ENCODE measurements at regions not wholly inside any gene's neighbourhood (a gene's known extent, or its start where the extent isn't known, plus 50 kb on each side); places are given as distances from the start of the nearest gene placed in this dataset.

- Mint-ChIP-seq H3K36me3 (no peaks in the 10 kb centered on the region), H3K27me3 (ENCODE audit: low read depth in 3 of 3) (peaks cover 0 to under 1% (median 0%) of the 10 kb centered on the region in 3 donors), H3K4me3 (no peak overlapping the region), H3K27ac (no peak overlapping the region), H3K9me3 (peaks cover 0 to 2% (median 0%) of the 10 kb centered on the region in 7 donors), H3K4me1 (no peaks in the 10 kb centered on the region)
- Histone ChIP-seq H3K27ac (ENCODE audit: low read depth in 1 of 2, low read length in 2 of 2) (no peak overlapping the region), H3K27me3 (ENCODE audit: control insufficient read depth in 2 of 2, insufficient read depth in 2 of 2, low read length in 2 of 2) (no peaks in the 10 kb centered on the region), H3K4me2 (replicated peaks; ENCODE audit: extremely low read depth, low read length, poor library complexity, severe bottlenecking) (no peak overlapping the region), H4K20me1 (ENCODE audit: insufficient read depth, low read length) (no peaks in the 10 kb centered on the region), H3K9me3 (replicated peaks in 1 of 2; ENCODE audit: control insufficient read depth in 1 of 2, insufficient read depth in 1 of 2, low read length in 2 of 2) (no peaks in the 10 kb centered on the region), H3K4me3 (replicated peaks in 1 of 3; ENCODE audit: low read depth in 2 of 3, low read length in 3 of 3) (no peak overlapping the region), H2AFZ (ENCODE audit: insufficient read depth, low read depth, low read length, poor library complexity, severe bottlenecking) (no peak overlapping the region), H3K79me2 (ENCODE audit: insufficient read depth, low read length) (no peaks in the 10 kb centered on the region), H3K36me3 (replicated peaks in 1 of 2; ENCODE audit: control insufficient read depth in 1 of 2, insufficient read depth in 2 of 2, low read length in 2 of 2) (no peaks in the 10 kb centered on the region), H3K9ac (ENCODE audit: insufficient read depth, low read length, poor library complexity, severe bottlenecking) (no peak overlapping the region), H3K4me1 (ENCODE audit: control insufficient read depth in 1 of 2, insufficient read depth in 2 of 2, low read length in 2 of 2) (no peaks in the 10 kb centered on the region)
- TF ChIP-seq, protein P1, sequence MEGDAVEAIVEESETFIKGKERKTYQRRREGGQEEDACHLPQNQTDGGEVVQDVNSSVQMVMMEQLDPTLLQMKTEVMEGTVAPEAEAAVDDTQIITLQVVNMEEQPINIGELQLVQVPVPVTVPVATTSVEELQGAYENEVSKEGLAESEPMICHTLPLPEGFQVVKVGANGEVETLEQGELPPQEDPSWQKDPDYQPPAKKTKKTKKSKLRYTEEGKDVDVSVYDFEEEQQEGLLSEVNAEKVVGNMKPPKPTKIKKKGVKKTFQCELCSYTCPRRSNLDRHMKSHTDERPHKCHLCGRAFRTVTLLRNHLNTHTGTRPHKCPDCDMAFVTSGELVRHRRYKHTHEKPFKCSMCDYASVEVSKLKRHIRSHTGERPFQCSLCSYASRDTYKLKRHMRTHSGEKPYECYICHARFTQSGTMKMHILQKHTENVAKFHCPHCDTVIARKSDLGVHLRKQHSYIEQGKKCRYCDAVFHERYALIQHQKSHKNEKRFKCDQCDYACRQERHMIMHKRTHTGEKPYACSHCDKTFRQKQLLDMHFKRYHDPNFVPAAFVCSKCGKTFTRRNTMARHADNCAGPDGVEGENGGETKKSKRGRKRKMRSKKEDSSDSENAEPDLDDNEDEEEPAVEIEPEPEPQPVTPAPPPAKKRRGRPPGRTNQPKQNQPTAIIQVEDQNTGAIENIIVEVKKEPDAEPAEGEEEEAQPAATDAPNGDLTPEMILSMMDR (IDR thresholded peaks at IDR 0.05), result no peak
- intact Hi-C loops (cut with micrococcal nuclease), result no loop called here
- DNase-seq, result no peak
Observed at GRCh38 chr6:142633317-142633716, 311.7 kb downstream of the HIVEP2 start.

DNA sequence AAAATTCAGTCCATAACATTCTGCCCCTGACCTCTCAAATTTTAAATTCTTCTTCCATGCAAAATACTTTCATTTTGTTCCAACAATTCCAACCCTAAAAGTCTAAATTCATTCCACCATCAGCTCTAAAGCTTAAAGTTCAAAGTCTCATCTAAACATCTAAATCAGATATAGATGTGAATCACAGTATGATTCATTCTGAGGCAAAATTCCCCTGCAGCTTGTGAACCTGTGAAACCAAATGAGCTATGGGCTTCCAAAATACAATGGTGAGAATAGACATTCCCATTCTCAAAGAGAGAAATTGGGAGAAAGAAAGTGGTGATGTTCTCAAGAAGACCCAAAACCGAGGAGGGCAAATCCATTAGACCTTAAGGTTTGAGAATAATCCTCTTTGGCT, 309.8 kb downstream of the HIVEP2 start:
- no peak for DNase-seq
- H3K27ac Mint-ChIP-seq, result no peak overlapping the region
- no peaks in the 10 kb centered on the region for H3K9me3 ChIP-seq (replicated peaks in 1 of 2; ENCODE audit: control insufficient read depth in 1 of 2, insufficient read depth in 1 of 2, low read length in 2 of 2)
- peaks cover 0 to 4% (median 0%) of the 10 kb centered on the region in 7 donors for H3K9me3 Mint-ChIP-seq
- no peak overlapping the region for H3K4me3 ChIP-seq (replicated peaks in 1 of 3; ENCODE audit: low read depth in 2 of 3, low read length in 3 of 3)
- no peak overlapping the region for H3K9ac ChIP-seq (ENCODE audit: insufficient read depth, low read length, poor library complexity, severe bottlenecking)
- intact Hi-C loops (cut with micrococcal nuclease), result no loop called here
- H3K79me2 ChIP-seq (ENCODE audit: insufficient read depth, low read length), result no peaks in the 10 kb centered on the region
- no peak overlapping the region for H3K4me2 ChIP-seq (replicated peaks; ENCODE audit: extremely low read depth, low read length, poor library complexity, severe bottlenecking)
- TF ChIP-seq, protein P1 (IDR thresholded peaks at IDR 0.05), result no peak
- H3K36me3 ChIP-seq (replicated peaks in 1 of 2; ENCODE audit: control insufficient read depth in 1 of 2, insufficient read depth in 2 of 2, low read length in 2 of 2), result no peaks in the 10 kb centered on the region
- no peak overlapping the region for H2AFZ ChIP-seq (ENCODE audit: insufficient read depth, low read depth, low read length, poor library complexity, severe bottlenecking)
- H3K27me3 ChIP-seq (ENCODE audit: control insufficient read depth in 2 of 2, insufficient read depth in 2 of 2, low read length in 2 of 2), result no peaks in the 10 kb centered on the region
- H3K27me3 Mint-ChIP-seq (ENCODE audit: low read depth in 3 of 3), result peaks cover 0 to 3% (median 0%) of the 10 kb centered on the region in 3 donors
- no peak overlapping the region for H3K27ac ChIP-seq (ENCODE audit: low read depth in 1 of 2, low read length in 2 of 2)
- H3K36me3 Mint-ChIP-seq, result no peaks in the 10 kb centered on the region
- H4K20me1 ChIP-seq (ENCODE audit: insufficient read depth, low read length), result no peaks in the 10 kb centered on the region
- no peaks in the 10 kb centered on the region for H3K4me1 ChIP-seq (ENCODE audit: control insufficient read depth in 1 of 2, insufficient read depth in 2 of 2, low read length in 2 of 2)
- WGBS (ENCODE audit: insufficient coverage), result no CpG with 5 or more reads among the region's 1 CpG
- H3K4me1 Mint-ChIP-seq, result no peaks in the 10 kb centered on the region
- H3K4me3 Mint-ChIP-seq, result no peak overlapping the region

All from CD14-positive monocyte (primary cell).